ENCODE measurements at regions not wholly inside any gene's neighbourhood (a gene's known extent, or its start where the extent isn't known, plus 50 kb on each side); places are given as distances from the start of the nearest gene placed in this dataset.

- H3K36me3 Mint-ChIP-seq = no peaks in the 10 kb centered on the region
- no peaks in the 10 kb centered on the region for H3F3A ChIP-seq (ENCODE audit: low read depth)
- H3K4me1 ChIP-seq = no peaks in the 10 kb centered on the region
- H3K27ac Mint-ChIP-seq = no peak overlapping the region
- H3K27ac ChIP-seq = no peak overlapping the region
- no peaks in the 10 kb centered on the region for H3K79me2 ChIP-seq (ENCODE audit: low read depth)
- no peaks in the 10 kb centered on the region for H3K27me3 ChIP-seq
- no peaks in the 10 kb centered on the region for H3K27me3 Mint-ChIP-seq (ENCODE audit: insufficient read depth, low read depth)
- no peak overlapping the region for H3K9ac ChIP-seq
- H2AFZ ChIP-seq (replicated peaks) = no peak overlapping the region
- H3K4me3 ChIP-seq = no peak overlapping the region
- H3K9me3 ChIP-seq (ENCODE audit: low read depth) = no peaks in the 10 kb centered on the region
- H3K36me3 ChIP-seq = no peaks in the 10 kb centered on the region
- no peak for DNase-seq (ENCODE audit: low spot score)
- TF ChIP-seq CTCF (IDR thresholded peaks at IDR 0.05) (no peak), EZH2 (IDR thresholded peaks at IDR 0.05) (no peak), EZH2phosphoT487 (IDR thresholded peaks at IDR 0.05) (no peak)
- H4K20me1 ChIP-seq (ENCODE audit: low read depth) = no peaks in the 10 kb centered on the region
- no peaks in the 10 kb centered on the region for H3K9me3 Mint-ChIP-seq
- no peaks in the 10 kb centered on the region for H3K4me1 Mint-ChIP-seq
- H3K4me3 Mint-ChIP-seq = no peak overlapping the region
- no peak overlapping the region for H3K4me2 ChIP-seq
Measured at GRCh38 chr2:56860991-56861390, 677.2 kb downstream of the CCDC85A start.

GRCh38 chr2:56871644-56872043, 687.9 kb downstream of the CCDC85A start:
- no peaks in the 10 kb centered on the region for H3K27me3 ChIP-seq
- H4K20me1 ChIP-seq (ENCODE audit: low read depth) = no peaks in the 10 kb centered on the region
- H3K27ac Mint-ChIP-seq = no peak overlapping the region
- no peak overlapping the region for H3K4me3 ChIP-seq
- H3K4me2 ChIP-seq = no peak overlapping the region
- no peak overlapping the region for H2AFZ ChIP-seq (replicated peaks)
- no peaks in the 10 kb centered on the region for H3K9me3 Mint-ChIP-seq
- no peak overlapping the region for H3K9ac ChIP-seq
- no peaks in the 10 kb centered on the region for H3K36me3 ChIP-seq
- no peak overlapping the region for H3K27ac ChIP-seq
- no peak for DNase-seq (ENCODE audit: low spot score)
- H3K4me3 Mint-ChIP-seq = no peak overlapping the region
- no peaks in the 10 kb centered on the region for H3K27me3 Mint-ChIP-seq (ENCODE audit: insufficient read depth, low read depth)
- no peaks in the 10 kb centered on the region for H3K9me3 ChIP-seq (ENCODE audit: low read depth)
- H3K4me1 ChIP-seq = no peaks in the 10 kb centered on the region
- TF ChIP-seq EZH2 (IDR thresholded peaks at IDR 0.05) (no peak), CTCF (IDR thresholded peaks at IDR 0.05) (no peak), EZH2phosphoT487 (IDR thresholded peaks at IDR 0.05) (no peak)
- no peaks in the 10 kb centered on the region for H3K79me2 ChIP-seq (ENCODE audit: low read depth)
- no peaks in the 10 kb centered on the region for H3F3A ChIP-seq (ENCODE audit: low read depth)
- H3K4me1 Mint-ChIP-seq = no peaks in the 10 kb centered on the region
- H3K36me3 Mint-ChIP-seq = no peaks in the 10 kb centered on the region

GRCh38 chr2:56874717-56875116, 690.9 kb downstream of the CCDC85A start:
- Histone ChIP-seq H3F3A (ENCODE audit: low read depth) (no peaks in the 10 kb centered on the region), H3K79me2 (ENCODE audit: low read depth) (no peaks in the 10 kb centered on the region), H3K4me1 (no peaks in the 10 kb centered on the region), H3K4me2 (no peak overlapping the region), H3K9ac (no peak overlapping the region), H3K36me3 (no peaks in the 10 kb centered on the region), H3K27ac (no peak overlapping the region), H3K9me3 (ENCODE audit: low read depth) (no peaks in the 10 kb centered on the region), H3K4me3 (no peak overlapping the region), H2AFZ (replicated peaks) (no peak overlapping the region), H4K20me1 (ENCODE audit: low read depth) (no peaks in the 10 kb centered on the region), H3K27me3 (no peaks in the 10 kb centered on the region)
- Mint-ChIP-seq H3K27me3 (ENCODE audit: insufficient read depth, low read depth) (no peaks in the 10 kb centered on the region), H3K27ac (no peak overlapping the region), H3K4me1 (no peaks in the 10 kb centered on the region), H3K9me3 (no peaks in the 10 kb centered on the region), H3K4me3 (no peak overlapping the region), H3K36me3 (no peaks in the 10 kb centered on the region)
- DNase-seq (ENCODE audit: low spot score) = no peak
- no peak for TF ChIP-seq EZH2phosphoT487 (IDR thresholded peaks at IDR 0.05)
- TF ChIP-seq CTCF (IDR thresholded peaks at IDR 0.05) = no peak
- TF ChIP-seq EZH2 (IDR thresholded peaks at IDR 0.05) = no peak

GRCh38 chr2:56889738-56890137, 705.9 kb downstream of the CCDC85A start:
- Mint-ChIP-seq H3K4me1 (no peaks in the 10 kb centered on the region), H3K9me3 (no peaks in the 10 kb centered on the region), H3K4me3 (no peak overlapping the region), H3K36me3 (no peaks in the 10 kb centered on the region), H3K27ac (no peak overlapping the region), H3K27me3 (ENCODE audit: insufficient read depth, low read depth) (no peaks in the 10 kb centered on the region)
- no peaks in the 10 kb centered on the region for H3K36me3 ChIP-seq
- H3F3A ChIP-seq (ENCODE audit: low read depth) = no peaks in the 10 kb centered on the region
- no peaks in the 10 kb centered on the region for H3K4me1 ChIP-seq
- no peaks in the 10 kb centered on the region for H3K27me3 ChIP-seq
- no peak overlapping the region for H3K27ac ChIP-seq
- H3K4me3 ChIP-seq = no peak overlapping the region
- TF ChIP-seq EZH2phosphoT487 (IDR thresholded peaks at IDR 0.05) (no peak), EZH2 (IDR thresholded peaks at IDR 0.05) (no peak), CTCF (IDR thresholded peaks at IDR 0.05) (no peak)
- H2AFZ ChIP-seq (replicated peaks) = no peak overlapping the region
- H4K20me1 ChIP-seq (ENCODE audit: low read depth) = no peaks in the 10 kb centered on the region
- no peak overlapping the region for H3K4me2 ChIP-seq
- H3K79me2 ChIP-seq (ENCODE audit: low read depth) = no peaks in the 10 kb centered on the region
- H3K9me3 ChIP-seq (ENCODE audit: low read depth) = no peaks in the 10 kb centered on the region
- no peak overlapping the region for H3K9ac ChIP-seq
- DNase-seq (ENCODE audit: low spot score) = no peak
